Activated CD4-positive, alpha-beta T cell treated with anti-CD3 and anti-CD28 coated beads for 48 hours (primary cell): ENCODE measurements at regions not wholly inside any gene's neighbourhood (a gene's known extent, or its start where the extent isn't known, plus 50 kb on each side); places are given as distances from the start of the nearest gene placed in this dataset.

Source experiments
- DNase-seq: peaks from one replicate; pipeline ENCODE4 v3.0.0-alpha.2; 2020

GRCh38 chr10:3251172-3251571, 78.6 kb upstream of the PITRM1 start:
- DNase-seq: peak; percentile 36

- no peak for DNase-seq
Measured at GRCh38 chr10:3249307-3249889, 76.8 kb upstream of the PITRM1 start.

- no peak for DNase-seq
Measured at GRCh38 chr10:3248526-3249306, 76.1 kb upstream of the PITRM1 start.

GRCh38 chr10:3245395-3245794, 72.8 kb upstream of the PITRM1 start:
- DNase-seq: no peak

- no peak for DNase-seq
Measured at GRCh38 chr10:3241967-3242650, 69.5 kb upstream of the PITRM1 start.

- DNase-seq: no peak
Measured at GRCh38 chr10:3241274-3241921, 68.8 kb upstream of the PITRM1 start.

- DNase-seq: no peak
Measured at GRCh38 chr10:3239920-3240894, 67.6 kb upstream of the PITRM1 start.

GRCh38 chr10:3239066-3239919, 66.7 kb upstream of the PITRM1 start:
- DNase-seq: peak; percentile 84

- DNase-seq: no peak
Measured at GRCh38 chr10:3238115-3238871, 65.7 kb upstream of the PITRM1 start.

GRCh38 chr10:3237530-3237929, 64.9 kb upstream of the PITRM1 start:
- DNase-seq: no peak

GRCh38 chr10:3236644-3237404, 64.2 kb upstream of the PITRM1 start:
- no peak for DNase-seq

- DNase-seq: no peak
Measured at GRCh38 chr10:3235996-3236510, 63.5 kb upstream of the PITRM1 start.

GRCh38 chr10:3235395-3235794, 62.8 kb upstream of the PITRM1 start:
- no peak for DNase-seq

- no peak for DNase-seq
Measured at GRCh38 chr10:3233486-3233990, 61.0 kb upstream of the PITRM1 start.

GRCh38 chr10:3231951-3232730, 59.6 kb upstream of the PITRM1 start:
- DNase-seq: no peak

GRCh38 chr10:3229815-3230214, 57.2 kb upstream of the PITRM1 start:
- no peak for DNase-seq

GRCh38 chr10:3228629-3228945, 56.0 kb upstream of the PITRM1 start:
- DNase-seq: no peak

GRCh38 chr10:3226960-3227744, 54.6 kb upstream of the PITRM1 start:
- peak; percentile 24 for DNase-seq
